Sigmoid colon (tissue), 4 donors: ENCODE measurements at regions not wholly inside any gene's neighbourhood (a gene's known extent, or its start where the extent isn't known, plus 50 kb on each side); places are given as distances from the start of the nearest gene placed in this dataset.

Source experiments
- POLR2AphosphoS5 ChIP-seq, 4 donors: sonication (generic); formaldehyde crosslinking; IDR thresholded peaks; one replicate each; pipeline ENCODE4 v1.6.1; 2017; ENCODE audit warnings: antibody characterized with exemption in 4 of 4
- TF ChIP-seq, protein P1 (sequence below), 4 experiments: fragments of 450-650 bp in 3 of 4; fragments of 200-600 bp in 1 of 4; IDR thresholded peaks; one replicate each; pipeline ENCODE4 v1.5.1; 2016 to 2019; ENCODE audit warnings: antibody characterized with exemption in 4 of 4, mild to moderate bottlenecking in 3 of 4, moderate library complexity in 2 of 4

DNA sequence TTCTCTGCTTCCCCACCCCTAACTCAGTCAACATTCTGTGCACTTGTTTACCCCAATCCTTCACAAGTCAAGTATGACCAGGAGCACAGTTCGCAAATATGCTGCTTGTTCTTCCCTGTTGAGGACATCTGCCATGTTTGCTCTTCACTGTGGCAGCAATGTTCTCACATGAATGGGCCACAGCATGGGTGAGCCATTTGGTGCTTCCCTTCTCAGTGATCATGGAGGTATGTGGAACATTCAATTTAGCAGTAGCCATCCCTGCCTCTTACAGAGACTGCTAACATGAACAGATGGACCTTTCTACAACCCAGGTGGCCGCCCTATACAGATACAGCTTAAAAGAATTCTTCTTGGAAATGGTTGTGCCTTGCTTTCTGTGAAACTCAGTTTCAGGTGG lies 660.1 kb upstream of the SGO1 start:
- TF ChIP-seq, protein P1, sequence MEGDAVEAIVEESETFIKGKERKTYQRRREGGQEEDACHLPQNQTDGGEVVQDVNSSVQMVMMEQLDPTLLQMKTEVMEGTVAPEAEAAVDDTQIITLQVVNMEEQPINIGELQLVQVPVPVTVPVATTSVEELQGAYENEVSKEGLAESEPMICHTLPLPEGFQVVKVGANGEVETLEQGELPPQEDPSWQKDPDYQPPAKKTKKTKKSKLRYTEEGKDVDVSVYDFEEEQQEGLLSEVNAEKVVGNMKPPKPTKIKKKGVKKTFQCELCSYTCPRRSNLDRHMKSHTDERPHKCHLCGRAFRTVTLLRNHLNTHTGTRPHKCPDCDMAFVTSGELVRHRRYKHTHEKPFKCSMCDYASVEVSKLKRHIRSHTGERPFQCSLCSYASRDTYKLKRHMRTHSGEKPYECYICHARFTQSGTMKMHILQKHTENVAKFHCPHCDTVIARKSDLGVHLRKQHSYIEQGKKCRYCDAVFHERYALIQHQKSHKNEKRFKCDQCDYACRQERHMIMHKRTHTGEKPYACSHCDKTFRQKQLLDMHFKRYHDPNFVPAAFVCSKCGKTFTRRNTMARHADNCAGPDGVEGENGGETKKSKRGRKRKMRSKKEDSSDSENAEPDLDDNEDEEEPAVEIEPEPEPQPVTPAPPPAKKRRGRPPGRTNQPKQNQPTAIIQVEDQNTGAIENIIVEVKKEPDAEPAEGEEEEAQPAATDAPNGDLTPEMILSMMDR (IDR thresholded peaks at IDR 0.05) = no peak
- no peak for TF ChIP-seq POLR2AphosphoS5 (IDR thresholded peaks at IDR 0.05)
